Activated CD4-positive, alpha-beta T cell treated with anti-CD3 and anti-CD28 coated beads, Interleukin-2, amount 50 U/mL, for 48 hours (primary cell): ENCODE measurements at regions not wholly inside any gene's neighbourhood (a gene's known extent, or its start where the extent isn't known, plus 50 kb on each side); places are given as distances from the start of the nearest gene placed in this dataset.

Experiments used
- DNase-seq, 2 experiments: peaks; one replicate each; pipeline ENCODE4 v3.0.0-alpha.2; 2020

DNA sequence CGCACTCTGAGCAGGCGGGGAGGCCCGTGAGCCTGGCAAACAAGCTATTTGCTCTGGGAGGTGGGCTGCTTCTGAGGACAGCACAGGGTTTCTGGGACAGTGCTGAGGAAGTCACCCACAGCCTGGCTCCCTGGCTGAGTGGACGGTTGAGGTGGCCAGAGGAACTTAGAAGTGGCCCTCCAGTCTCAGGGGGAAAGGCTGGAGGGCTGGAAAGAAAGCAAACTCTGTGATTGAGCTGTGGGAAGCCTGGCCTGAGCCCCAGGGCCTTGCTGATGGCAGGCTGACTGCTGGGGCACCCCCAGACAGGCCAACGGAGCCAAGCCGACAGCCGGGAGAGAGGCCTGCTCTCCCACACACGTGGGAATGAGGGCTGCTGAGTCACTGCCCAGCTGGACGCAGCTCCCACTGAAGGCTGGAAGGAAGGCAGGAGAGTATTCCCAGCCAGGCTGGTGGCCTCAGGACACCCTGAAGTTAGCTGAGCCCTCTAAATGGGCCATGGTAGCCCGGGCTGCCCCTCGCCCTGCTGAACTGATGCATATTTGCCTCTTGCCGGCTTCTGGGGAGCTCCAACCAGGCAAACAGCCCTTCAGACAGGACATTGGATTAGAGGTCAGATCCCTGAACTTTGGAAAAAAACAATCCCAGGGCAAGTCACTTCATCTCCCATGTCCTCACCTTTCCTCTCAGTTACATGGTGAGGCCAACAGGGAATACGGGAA lies 98.0 kb upstream of the TLE3 start:
- no peak for DNase-seq

DNA sequence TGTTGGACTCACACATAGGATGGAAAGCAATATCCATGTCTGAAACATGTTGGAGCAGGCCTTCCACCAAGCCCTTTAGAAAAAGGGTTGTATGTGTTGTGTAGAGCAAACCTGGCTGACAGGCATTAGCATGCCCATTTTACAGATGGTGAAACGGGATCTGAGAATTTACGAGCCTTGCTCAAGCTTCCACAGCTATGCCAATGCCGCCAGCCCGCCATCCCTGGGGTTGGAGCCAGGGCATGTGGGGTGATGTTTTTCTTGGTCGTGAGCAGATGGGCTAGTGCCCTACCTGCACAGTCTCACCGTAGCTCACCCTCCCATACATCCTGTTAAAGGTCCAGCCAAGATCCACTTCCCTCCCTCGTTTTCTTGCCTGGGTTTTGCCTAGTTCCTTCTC lies 97.5 kb upstream of the TLE3 start:
- DNase-seq = no peak

DNA sequence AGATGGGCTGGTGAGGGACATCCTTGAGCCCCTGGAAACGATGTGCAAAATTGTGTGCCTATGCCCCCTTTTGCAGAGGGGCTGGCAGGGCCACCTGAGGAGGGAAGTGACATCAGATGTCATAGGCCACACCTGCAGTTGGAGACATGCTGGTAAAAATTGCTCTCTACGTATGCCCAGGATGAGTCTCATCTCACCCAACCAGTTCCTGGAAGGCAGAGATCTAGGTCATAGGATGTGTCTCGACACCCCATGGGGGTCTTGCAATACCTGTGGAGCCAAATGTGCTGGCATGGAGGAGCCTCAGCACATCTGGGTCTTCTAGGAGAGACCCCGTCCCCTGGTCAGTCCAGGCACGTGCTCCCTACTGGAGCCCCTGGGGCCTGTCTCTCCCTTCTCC lies 96.5 kb upstream of the TLE3 start:
- no peak for DNase-seq

DNA sequence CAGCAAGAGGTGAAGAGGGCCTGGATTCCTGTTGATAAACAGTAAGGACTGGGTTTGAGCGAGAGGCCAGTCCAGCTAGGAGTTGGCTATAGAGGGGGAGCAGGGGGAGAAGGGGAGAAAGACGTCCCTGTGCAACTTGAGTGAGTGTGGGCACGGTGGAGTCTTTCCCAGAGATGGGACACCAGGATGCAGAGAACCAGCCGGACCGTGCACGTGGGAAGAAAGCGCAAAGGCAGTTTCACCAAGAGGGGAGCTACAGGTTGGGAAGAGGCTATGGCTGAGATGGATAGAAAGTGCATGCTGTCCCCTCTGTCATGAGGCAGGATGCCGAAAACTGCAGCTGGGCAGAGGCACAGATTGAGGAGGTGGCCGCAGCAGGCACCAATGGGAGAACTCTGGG lies 96.0 kb upstream of the TLE3 start:
- no peak for DNase-seq

DNA sequence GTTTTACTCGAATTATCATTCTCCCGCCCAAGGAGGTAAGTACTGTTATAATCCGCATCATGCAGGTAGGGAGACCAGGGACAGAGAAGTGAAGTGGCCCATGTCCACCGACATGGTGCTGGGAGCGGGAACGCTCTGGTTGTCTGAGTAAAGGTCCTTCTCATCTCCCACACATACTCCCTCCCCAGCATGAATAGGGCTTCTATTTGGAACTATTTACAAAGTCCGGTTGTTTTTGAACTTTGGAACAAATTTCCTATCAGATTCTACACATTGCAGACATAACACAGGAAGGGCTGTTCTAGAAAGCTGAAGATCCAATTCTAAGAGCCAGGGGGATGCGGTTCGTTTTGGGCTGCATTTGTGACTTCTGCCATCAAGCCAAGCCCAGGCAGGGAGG lies 94.8 kb upstream of the TLE3 start:
- DNase-seq = no peak

DNA sequence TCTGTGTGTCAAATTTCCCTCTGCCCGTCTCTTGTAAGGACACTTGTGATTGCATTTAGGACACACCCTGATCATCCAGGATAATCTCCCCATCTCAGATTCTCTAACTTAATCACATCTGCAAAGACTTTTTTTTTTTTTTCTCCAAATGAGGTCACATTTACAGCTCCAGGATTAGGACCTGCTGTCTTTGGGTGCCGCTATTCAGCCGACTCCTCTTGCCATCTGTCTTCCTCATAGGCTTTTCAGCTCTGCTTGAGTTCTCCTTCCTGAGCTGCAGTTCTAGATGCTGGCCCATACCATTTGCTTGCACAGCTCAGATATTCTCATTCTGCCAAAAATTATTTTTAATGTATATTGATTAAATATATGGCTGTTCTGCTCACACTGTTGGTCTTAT lies 94.3 kb upstream of the TLE3 start:
- no peak for DNase-seq

DNA sequence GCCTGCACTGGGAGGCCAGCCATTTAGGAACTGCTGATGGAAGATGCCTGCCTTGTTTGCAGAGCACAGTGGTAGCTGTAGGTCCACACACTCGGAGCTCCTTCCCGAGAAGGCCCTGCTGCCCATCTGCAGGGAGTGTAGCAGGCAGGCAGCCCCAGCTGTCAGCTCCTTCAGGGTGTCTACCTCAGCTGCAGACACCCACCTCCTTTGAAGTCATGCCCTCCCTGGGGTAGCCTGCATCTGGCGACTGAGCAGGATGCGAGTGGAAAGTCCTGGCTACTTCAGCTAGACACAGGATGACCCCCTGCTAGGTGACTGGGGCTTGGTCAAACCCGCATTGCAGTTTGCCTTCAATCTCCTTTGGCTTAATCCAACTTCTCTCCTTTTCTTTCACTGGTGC lies 93.2 kb upstream of the TLE3 start:
- DNase-seq = no peak

DNA sequence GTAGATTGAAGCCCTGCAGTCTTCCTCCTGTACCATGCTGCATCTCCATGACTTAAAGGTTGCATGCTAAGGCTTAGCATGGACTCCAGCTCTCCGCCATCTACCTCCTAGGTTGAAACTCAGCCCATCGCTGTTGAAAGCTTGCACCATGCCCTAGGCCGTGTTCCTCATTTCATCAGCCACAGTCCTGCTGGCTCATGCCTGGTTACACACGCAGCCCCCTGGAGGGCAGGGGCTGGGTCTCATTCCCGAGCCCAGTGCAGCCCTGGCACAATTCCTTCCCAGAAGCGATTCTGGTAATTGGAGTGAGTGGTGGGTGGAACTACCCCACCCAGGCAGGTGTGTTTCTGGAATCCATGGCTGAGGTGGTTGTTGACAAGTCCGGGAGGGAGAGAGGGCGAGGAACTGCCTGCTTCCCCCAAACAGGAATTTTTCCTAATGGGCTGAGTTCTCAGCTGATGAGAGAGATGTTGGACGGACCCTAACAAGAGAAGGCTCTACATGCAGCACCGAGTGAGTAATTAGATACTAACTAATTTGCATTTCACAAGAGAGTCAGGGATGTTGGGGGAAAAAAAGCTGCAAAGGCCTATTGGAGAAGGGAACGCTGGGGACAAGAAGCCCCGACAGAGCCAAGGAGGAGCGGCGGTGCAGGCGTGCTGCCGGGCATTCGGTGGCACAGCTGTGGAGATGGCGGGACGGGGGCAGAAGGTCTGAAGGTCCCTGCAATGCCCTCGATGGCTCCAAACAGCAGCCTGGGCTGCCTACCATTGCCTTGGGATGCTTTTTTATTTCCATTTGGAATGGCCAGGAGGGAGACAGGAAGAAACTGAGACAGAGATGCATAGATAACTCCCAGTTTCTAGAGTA lies 92.3 kb upstream of the TLE3 start:
- DNase-seq = no peak

DNA sequence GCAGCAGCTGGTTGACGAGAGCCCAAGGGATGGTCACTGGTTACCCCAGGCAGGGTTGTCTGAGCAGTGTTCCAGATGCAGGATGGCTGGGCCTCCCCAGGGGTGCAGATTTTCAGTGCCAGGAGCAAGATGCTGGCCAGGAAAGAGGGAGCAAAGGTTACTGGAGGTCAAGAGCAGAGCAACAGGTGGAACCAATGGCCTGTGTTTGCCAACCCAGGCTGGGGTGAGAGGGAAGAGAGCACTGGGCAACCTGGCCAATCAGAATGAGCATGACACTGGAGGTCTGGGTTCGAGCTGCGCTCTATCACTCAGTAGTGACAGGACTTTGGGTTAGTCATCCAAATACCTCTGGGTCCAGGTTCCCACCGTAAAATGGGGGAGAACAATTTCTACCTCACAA lies 90.6 kb upstream of the TLE3 start:
- no peak for DNase-seq

DNA sequence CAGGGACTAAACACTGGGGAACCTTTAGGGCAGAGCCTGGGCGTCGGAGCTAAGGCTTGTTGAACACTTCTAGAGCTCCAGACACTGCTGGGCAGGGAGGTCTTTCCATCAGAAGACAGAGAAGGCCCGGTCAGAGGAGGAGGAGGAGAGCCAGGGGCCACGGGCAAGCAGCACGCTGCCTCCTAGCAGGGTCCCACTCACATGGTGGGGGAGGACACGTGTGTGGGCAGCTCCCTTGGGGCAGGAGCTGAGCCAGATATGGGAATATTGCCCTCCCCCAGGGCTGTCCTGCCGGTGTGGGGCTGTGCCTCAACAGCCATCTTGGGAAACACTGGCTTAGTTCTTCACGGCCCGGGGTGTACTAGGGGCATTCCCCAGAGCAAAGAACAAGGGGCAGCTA lies 89.6 kb upstream of the TLE3 start:
- no peak for DNase-seq

DNA sequence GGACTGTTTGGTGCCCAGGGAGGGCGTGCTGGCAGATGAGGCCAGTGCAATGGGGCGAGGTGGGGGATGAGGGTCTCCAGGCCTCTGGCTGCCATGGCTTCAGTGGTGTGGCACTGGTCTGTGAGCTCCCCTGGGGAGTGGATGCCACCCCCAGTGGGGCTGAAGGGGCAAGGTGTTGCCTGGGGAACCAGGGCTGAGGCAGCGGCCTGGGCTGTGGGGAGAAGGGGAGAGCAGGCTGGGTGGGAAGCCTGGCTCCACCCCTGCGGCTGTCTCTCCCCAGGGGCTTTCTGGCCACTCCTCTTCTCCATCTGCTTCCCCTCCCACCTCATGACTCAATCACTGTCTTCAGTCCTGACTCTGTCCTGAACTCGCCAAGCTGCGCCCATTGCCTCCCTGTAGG lies 88.4 kb upstream of the TLE3 start:
- no peak for DNase-seq

DNA sequence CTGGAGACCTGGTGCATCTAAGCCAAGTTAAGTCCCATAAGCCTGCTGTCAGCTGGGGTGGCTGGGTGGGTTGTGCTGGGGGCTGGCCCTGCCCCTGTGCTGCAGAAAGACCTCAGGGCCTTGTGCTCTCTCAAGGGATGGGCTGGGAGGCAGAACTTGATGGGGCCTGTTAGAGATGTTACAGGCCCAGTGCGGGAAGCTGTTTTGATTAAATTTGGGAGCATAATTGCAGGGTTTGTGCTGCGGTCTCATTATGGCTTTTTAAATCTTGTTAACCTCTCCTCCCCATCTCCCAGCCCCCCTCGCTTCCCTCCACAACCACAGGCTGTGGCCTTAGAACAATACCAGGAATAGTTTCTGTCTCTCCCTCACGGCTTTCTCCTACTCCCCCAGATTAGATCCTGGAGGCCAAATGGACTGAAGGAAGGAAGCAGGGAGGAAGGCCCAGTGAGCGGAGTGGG lies 87.6 kb upstream of the TLE3 start:
- DNase-seq = no peak

DNA sequence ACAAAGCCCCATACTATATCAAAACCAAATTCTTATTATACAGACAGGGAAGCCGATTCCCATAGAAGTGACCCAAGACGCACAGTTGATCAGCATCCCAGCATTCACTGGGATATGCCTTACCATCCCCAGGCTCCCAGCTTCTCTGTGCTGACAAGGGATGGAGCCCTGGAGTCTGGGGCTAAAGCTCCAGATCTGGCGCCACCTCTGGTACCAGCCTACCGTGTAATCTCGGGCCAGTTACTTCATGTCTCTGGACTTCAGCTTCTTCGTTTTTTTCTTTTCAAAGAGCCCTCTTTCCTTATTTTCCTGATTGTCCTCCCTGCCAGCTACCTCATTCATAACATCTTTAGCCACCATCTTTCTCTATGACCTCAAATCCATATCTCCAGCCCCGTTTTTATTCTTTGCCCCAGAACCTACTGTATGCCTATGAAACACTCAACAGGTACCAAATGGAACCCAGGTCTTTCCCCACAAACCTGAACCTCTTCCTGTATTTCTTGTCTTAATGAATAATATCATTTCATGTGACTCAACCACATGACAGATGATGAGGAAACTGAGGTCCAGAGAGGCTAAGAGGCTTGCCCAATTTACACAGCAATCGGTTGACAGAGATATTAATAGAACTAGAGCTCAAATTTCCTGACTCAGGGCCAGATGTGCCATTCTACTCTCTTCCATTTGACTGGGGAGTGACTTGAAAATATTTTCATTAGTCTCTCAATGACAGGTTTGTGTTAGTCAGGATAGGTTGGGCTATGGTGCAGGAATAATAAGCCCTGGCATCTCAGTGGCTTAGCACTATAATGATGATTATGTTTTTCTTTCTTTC lies 85.4 kb upstream of the TLE3 start:
- no peak for DNase-seq

DNA sequence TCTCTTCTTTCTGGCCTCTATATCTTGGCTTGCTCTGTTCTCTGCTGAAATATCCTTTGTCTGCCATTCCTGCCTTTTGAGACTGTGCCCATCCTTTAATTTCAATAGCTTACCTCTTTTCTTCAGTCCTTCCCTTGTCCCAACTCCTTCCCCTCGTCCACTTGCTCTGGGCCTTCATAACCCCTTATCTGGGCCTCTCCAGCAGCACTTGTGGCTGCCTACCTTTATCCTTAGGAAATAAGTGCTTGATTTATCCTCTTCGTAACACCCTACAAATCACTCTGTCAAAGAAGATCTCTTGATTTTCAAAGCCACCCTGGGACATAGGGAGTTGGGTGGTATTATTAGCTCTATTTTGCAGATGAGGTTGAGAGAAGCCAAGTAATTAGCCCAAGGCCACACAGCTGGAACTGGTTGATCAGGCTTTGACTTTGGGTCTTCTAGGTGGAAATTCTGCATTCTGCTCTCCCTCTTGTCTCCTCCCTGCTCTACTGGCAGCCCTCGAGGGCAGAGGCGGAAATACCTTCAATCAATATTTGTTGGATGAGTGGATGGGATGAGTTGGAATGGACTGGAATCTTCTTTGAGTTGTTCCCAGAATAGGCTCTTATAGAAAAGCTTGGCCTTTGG lies 84.0 kb upstream of the TLE3 start:
- no peak for DNase-seq

DNA sequence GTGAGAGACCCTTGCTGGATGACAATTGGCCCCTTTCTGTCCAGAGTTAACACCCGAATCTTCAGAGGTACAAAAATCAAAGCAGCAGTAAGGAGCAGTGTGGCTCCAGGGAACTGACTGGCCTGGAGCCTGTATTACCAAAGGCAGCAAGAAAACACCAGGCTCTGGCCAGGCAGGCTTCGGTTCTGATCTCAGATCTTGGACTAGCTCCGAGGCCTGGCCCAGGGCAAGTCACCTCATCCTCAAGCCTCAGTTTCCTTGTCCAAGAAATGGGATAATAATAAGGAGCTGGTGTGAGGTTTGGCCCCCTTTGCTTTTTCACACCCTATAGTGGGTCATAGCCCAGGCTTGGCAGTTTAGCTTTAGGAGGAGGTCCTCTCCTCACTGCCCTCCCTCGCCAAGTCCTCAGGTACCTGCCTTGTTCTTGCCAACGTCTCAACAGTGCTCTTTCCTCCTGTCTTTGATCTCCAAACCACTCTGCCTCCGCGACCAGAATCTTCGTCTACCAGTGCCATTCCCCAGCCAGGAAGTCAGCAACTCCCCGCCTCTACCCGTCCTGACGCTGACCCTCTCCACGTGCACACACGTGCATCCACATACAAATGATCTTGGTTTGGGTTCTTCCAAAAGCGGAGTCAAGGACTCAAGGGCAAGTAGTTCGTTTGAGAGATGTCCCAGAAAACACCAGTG lies 82.6 kb upstream of the TLE3 start:
- no peak for DNase-seq

DNA sequence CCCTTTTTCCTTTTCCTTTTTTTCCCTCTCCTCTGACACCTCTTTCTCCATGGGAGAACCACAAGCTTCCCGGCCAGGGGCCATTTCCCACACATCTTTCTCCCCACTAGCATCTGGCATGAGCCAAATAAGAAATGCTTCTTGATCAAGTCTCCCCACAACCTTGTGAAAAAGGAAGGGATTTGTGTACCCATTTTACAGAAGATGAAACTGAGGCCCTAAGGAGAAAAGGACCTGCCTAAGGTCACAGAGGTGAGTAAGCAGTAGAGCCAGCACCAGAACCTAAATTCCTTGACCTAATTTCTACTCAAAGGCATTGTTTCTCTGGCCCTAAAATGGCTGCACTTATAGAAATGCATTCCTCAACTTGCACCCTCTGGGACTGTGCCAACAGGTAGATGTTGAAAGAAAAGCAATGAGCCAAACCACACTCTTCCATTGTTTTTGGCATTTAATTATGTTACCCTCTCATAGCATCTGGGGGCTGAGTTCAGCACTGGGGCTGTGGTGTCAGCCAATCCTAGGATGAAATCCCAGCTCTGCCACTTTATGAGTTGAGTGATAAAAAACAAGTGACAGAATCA lies 81.7 kb upstream of the TLE3 start:
- no peak for DNase-seq

DNA sequence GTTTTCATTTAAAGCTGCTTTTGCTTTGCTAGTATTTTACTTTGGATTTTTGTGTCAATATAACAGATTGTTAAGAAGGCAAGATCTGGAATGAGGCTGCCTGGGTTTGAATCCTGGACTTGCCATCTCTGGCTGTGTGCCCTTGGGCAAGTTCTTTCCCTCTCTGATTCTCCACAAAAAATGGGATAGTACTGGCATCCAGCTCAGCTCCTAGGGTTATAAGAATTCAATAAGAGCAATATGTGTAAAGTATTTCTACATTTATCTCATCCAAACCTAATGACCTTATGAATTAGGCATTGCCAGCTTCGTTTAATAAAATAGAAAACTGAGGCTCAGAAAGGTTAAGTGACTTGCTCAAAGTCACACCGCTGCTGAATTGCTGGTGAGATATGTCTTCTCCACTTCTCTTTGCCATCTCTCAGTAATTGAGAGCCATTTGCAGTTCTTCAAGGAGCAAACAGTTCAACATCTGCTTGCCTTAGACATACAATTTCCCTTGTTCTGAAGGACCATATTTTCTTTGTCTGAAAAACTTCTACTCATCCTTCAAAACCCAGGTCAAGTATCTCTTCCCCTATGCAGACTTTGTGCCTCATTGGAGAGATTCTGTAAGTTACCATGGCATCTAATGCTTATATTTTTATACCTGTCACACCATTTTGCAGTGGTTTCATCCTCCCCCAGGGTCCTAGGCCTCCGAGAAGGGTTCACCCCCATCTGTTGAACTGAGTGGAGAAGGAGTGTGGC lies 80.8 kb upstream of the TLE3 start:
- DNase-seq = no peak

DNA sequence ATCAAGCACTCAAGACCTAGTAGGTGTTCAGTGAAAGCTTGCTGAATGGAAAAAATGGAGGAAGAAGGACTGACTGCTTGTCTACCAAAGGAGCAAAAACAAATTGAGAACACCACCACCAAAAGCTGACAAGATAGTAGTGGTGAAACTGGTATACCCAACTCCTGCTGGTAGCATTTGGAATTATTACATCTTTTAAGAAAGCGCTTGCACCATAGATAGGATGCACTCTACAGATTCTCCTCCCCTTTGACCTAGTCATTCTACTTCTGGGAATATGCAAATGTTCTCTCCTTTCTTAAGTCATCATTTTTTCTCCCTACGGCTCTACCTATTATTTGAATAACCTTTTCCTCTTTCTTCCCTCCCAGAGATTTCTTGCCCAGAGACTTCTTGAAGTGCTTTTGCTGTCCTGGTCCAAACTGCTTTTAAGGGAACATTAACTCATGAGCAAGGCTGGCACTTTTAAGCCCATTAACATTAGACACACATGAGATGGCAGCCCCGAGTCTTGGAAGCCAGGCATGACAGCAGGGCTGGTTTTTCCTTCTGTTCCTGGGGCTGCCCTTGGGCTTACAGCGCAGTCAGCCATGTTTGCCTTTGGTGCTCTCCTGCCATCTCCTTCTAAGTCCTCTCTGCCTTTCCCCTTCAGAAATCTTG lies 75.0 kb upstream of the TLE3 start:
- no peak for DNase-seq

DNA sequence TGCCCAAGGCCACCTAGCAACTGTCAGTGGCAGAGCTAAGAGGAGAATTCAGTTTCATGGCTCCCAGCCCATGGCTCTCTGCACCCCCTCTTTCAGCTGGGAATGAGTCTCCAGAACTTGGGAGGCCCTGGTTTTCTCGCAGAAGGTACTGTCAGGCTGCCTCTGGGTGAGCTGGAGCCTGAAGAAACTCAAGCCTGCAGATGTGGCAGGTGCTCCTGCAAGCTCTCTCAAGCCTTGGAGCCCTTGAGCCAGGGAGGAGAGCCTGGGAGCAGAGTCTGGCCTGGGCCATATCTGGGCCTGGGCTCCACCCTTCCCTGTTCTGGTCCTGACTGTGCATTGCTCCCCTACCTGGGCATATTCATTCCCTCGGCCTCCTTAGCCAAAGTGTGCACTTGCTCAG lies 74.4 kb upstream of the TLE3 start:
- no peak for DNase-seq

DNA sequence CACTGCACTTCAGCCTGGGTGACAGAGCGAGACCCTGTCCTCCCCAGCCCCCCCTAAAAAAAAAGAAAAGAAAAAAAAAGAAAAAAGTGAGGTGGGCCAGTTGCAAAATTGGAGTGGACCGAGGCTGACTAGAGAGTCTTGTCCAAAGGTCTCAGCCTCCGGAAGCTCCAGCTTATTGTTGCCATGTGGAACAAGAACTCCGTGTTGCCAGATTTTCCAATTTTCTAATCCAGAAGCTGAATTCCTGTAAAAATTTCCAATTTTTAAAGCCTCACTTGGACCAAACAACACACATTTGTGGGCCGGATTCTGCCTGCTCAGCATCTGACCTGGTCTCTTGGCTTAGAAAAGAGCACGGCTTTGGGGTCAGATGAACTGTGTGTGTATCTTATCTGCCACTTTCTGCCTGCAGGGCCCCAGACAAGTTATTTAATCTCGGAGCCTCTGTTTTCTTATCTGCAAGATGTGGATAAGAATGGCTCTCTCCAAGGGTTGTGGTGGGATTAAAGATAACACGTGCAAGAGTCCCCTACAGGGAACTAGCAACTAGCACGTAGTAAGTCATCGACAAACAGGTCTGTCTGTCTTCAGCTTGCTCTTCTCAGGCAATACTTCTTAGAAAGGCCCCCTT lies 73.7 kb upstream of the TLE3 start:
- DNase-seq = no peak
